NCI-H187 (cell line): ENCODE measurements at regions not wholly inside any gene's neighbourhood (a gene's known extent, or its start where the extent isn't known, plus 50 kb on each side); places are given as distances from the start of the nearest gene placed in this dataset.
A peak's percentile ranks its signal among the peaks of the same experiment; 100 is the strongest.
"Not testable (repeated sequence)": the region's sequence is repeated elsewhere in the genome, so short reads cannot be mapped to it uniquely, and the experiment has no call there.

Experiments used
- DNase-seq, 2 experiments: peaks; one replicate each; lab custom pipeline; 2025; lab: John Stamatoyannopoulos, UW

DNA sequence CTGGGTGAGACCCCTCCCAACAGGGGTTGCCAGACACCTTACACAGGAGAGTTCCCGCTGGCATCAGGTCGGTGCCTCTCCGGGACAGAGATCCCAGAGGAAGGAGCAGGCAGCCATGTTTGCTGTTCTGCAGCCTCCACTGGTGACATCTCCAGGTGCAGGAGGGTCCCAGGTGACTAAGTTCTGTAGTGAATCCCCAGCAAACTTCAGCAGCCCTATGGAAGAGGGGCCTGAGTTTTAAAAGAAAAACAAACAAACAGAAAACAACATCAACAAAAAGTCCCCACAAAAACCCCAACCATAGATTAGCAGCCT lies 515.1 kb downstream of the FRK start:
- no peak for DNase-seq

DNA sequence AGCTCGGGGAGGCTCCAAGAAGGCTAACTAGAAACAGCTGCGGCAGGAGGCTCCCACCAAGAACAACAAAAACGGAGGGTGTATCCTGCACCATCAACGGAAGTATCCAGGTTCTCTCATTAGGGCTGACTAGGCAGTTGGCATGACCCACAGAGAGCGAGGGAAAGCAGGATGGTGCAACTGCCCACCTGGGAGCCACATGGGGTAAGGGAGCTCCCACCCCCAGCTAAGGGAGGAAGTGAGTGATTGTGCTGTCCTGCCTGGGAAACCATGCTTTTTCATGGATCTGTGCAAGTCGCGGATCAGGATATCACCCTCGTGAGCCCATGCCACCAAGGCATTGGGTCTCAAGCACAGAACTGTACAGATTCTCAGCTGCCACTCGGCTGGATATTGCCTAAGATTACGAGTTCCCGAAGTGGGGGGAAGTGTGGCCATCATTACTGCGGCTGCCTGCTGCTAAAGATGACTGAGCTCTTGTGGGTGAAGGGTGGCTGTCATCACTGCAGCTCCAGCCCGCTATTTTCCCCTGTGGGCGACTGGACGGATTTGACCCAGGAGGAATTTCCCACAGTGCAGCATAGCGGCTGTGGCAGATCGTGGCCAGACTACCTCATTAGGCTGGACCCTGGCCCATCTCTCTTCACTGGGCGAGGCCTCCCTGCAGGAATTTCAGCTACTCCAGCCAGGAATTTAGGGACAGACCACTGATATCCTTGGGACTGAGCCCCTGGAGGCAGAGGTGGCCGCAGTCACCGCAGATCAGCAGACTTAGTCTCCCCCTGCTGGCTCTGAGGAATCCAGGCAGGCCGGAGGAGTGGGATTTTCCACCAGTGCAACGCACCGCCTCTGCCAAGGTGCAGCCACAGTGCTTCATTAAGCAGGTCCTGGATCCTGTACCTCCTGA lies 515.7 kb downstream of the FRK start:
- DNase-seq = no peak

DNA sequence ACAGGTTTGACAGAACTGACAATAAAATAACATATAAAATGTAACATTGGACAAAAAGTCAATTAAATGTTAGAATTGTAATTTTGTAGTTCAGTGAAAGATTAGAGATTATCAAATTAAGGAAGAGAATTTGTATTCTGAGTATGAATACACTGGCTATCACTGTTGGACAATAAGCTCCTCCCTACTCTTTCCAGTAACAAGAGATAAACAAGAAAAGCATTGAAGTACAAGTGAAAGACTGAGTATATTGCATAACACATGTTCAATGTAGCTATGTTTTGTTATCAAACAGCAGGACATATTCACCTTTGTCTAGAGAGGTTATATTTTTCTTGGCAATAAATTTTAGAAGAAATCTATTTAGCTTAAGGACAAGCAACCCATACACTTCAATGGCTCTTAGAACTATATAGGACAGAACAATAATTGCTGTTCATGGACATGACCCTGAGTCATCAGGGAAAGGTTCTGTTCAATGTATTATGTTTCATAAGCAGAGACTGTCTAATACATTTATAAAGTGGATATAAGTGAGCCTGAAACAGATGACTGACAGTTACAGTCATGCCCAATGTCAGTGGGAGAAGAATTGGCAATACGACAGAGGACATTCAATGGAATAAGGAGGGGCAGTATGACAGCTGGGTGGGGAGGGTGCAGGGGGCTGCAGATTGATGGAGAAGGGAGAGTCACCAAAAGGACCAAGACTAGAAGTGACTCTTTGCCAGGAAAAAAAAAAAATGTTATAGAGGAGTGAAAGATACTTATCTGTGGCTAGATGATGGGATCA lies 520.4 kb downstream of the FRK start:
- DNase-seq = no peak

DNA sequence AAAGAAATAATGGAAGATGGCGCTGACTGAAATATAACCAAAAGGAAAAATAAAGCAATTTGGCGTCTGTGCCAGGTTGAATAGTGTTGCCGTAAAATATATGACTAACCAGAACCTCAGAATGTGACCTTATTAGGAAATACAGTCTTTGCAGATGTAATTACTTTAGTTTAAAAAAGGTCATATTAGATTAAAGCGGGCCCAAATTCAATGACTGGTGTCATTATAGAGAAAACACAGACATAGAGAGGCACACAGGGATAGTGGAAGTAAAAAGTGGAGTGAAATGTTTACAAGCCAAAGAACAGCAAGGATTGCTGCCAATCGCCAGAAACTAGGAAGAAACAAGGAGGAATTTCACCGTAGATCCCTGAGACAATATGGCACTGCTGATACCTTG lies 521.2 kb downstream of the FRK start:
- DNase-seq = no peak

DNA sequence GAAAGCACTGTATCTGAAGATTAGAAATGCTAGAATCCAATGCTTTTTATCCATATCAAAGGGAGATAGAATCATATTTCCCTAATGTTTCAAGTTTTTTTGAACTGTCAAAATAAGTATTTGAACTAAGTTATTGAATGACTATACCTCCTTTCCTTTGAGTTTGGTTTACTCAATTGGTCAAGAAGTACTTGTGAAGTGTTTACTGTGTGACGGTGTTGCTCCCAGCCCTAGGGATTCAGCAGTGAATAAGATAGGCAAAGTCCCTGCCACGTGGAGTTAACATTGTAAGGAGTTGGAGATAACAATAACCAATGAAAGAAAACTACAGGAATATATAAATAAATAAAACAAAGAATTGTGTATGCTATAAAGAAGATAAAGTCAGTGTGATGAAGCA lies 535.9 kb downstream of the FRK start:
- DNase-seq = no peak

DNA sequence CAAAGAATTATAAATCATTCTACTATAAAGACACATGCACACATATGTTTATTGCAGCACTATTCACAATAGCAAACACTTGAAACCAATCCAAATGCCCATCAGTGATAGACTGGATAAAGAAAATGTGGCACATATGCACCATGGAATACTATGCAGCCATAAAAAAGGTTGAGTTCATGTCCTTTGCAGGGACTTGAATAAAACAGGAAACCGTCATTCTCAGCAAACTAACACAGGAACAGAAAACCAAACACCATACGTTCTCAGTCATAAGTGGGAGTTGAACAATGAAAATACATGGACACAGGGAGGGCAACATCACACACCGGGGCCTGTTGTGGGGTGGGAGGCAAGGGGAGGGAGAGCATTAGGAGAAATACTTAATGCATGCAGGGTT lies 538.9 kb downstream of the FRK start:
- not testable (repeated sequence) for DNase-seq

DNA sequence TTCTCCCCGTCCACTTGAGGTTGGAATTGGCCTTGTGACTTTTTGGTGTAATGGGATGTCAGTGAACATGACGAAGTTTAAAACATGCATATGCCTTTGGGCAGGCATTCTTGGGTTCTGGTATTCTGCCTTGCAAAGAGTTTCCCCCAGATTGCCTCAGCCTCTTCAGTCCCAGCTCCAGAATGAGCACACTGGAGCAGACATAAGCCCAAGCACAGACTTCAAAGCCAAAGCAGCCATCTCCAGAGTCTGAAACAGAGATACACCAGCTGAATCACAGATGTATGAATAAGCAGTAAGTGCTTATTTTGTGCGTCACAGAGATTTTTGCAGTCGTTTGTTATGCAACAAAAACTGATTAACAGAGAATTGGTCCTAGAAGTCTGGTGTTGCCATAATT lies 546.0 kb downstream of the FRK start:
- DNase-seq = no peak

DNA sequence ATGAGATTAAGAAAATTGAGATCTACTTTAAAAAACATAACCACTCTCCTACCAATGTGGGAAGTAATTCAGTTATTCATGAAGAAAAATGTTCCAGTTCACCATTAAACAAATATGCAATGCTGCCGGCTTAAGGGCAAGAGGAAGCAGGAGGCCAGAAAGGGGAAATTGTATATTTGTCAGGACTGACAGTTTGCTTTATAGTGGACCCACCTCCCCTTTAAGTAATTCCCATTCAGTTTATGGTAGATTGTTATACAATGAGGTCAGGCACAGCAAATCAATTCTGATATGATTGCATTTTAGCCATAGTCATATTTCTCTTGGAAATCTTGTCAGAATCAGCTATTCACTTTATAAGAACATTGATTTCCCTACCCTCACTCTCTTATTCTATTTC lies 547.8 kb downstream of the FRK start:
- no peak for DNase-seq

DNA sequence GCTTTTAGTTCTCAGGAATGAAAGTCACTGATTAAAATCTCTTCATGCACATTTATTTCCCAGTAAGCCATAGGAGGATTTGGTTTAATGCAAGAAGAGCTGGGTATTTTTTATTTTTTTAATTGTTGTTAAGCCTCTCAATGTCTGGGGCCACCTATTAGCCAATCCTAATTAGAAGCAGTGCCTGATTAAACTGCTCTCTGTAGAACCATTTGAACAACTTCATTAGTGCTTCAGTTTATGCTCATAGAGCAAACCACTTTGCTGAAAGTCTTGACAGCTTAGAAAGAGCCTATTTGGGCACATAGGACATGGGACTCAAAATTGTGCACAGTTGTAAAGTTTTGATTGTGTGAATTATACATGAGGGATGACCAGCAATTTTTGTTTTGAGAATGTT lies 548.9 kb downstream of the FRK start:
- DNase-seq = no peak

DNA sequence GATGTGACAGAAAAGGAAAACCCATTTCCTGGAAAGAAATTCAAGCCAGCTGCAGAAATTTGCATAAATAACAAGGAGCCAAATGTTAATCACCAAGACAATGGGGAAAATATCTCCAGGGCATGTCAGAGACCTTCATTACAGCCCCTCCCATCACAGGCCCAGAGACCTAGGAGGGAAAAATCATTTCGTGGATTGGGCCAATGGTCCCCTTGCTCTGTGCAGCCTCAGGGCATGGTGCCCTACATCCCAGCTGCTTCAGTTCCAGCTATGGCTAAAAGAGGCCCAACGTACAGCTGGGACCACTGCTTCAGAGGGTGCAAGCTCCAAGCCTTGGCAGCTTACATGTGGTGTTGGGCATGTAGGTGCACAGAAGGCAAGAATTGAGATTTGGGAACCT lies 558.3 kb downstream of the FRK start:
- DNase-seq = not testable (repeated sequence)

DNA sequence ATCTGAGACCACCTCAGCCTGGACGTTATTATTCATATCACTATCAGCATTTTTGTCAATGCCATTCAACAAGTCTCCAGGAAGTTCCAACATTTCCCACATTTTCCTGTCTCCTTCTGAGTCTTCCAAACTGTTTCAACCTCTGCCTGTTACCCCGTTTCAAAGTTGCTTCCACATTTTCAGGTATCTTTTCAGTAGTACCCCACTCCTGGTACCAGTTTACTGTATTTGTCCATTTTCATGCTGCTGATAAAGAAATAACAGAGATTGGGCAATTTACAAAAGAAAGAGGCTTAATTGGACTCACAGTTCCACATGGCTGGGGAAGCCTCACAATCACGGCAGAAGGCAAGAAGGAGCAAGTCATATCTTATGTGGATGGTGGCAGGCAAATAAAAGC lies 565.5 kb downstream of the FRK start:
- no peak for DNase-seq

DNA sequence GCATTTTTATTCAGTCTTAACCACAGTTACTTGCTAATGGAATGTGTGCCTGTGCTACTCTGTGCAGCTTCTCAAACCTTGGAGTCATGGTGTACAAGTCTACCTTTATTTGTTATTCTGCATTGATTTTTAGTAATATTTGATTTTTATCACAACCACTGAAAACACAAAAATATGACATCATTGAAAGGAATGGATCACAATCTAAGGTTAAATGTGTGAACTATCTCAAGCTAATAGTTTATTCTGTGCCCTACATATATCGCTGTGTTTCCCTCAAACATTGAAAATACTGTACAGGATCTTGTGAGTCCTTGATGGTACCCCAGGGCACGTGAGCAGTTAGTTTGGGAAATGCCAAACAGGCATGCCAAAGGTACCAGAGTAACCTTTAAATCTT lies 573.4 kb downstream of the FRK start:
- DNase-seq = no peak

DNA sequence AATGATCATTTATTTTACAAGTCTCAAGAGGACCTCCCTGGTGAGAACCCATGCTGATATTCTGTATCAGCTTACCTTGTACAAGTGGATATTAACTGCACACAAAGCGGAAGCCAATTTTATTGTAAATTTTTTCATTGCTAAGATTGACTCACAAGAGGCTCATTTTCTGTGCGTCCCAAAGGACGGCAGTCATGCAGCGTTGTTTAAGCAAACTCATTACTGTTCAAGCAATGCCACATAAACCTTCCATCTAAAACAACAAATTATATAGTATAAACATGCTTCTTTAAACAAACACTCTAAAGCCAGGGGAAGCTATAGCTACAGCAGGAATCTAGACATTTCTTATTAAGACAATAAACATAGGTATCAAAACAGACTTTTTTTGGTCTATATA lies 575.3 kb downstream of the FRK start:
- peak in 1 of 2 experiments; percentile 6 for DNase-seq

DNA sequence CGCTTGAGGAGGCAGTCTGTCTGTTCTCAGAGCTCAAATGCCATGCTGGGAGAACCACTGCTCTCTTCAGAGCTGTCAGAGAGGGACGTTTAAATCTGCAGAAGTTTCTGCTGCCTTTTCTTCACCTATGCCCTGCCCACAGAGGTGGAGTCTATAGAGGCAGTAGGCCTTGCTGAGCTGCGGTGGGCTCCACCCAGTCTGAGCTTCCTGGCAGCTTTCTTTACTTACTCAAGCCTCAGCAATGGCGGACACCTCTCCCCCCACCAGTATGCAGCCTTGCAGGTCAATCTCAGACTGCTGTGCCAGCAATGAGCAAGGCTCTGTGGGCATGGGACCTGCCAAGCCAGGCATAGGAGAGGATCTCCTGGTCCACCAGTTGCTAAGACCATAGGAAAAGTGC lies 580.1 kb downstream of the FRK start:
- DNase-seq = not testable (repeated sequence)

DNA sequence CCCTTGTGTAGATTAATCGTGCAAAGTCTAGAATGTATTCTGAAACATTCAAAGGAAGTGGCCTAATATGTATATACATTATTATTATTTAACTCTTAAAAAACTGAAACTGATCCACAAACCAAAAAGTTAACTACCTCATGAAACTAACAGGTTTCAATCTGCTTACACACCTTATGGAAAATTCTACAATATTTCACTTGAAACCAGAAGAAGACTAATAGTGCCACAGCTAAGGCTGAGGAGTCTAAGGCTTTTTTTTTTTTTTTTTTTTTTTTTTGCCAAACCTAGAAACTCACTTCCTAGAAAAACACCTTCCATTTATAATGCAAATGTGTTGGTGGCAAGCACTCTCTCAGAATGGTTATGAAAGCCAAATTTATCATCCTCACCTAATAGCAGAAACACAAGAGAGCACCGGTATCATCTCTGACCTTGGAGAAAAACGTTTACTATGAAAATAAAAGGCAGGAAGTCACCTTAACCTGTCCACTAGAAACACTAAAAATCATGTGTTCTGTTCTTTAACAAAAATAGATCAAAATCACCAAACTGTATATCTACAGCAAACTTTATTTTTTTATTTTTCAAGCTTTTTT lies 586.1 kb downstream of the FRK start:
- DNase-seq = no peak

DNA sequence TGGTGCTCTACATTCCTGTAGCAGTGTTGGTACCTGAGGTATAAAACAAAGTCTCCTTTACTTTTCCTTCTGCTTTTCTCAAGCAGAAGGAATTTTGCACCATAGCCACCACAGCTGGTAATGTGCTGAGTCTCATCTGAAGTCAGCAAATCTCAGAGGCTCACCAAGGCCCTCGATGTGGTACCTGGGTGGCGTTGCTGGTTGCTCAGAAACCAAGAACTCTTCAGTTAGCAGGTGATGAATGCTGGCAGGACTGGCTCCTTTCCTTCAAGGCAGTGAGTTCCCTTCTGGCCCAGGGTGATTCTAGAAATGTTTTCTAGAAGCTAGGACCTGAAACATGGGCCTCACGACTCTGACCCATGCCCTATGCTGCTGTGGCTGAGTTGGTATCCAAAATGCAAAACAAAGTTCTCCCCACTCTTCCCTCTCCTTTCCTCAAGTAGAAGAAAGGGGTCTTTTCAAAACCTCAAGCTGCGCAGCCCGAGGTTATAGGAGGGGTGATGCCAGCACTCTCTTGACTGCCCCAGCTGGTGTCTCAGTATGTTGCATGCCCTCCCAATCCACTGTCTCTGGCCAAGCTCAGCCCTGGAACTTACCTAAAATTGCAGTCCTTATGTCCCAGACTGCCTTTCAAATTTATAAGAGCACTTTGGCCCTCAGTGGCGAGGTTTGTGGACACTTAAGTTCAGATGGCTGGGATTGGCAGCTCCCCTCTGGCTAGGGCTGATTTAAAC lies 592.3 kb downstream of the FRK start:
- no peak for DNase-seq

DNA sequence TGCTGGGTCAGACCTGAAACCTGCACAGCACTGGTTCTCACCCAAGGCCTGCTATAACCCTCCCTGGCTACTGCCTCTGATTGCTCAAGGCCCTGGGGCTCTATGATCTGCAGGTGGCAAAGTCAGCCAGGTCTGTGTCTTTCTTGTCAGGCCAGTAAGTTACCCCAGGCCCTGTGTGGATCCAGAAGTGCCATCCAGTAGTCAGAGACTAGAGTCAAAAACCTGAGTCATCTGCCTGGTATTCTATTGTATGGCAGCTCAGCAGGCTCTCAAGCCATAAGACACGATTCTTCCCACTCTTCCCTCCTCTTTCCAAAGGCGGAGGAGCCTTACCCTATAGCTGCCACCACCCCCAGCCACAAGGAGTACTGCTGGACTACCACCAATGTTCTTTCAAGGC lies 593.0 kb downstream of the FRK start:
- DNase-seq = no peak

DNA sequence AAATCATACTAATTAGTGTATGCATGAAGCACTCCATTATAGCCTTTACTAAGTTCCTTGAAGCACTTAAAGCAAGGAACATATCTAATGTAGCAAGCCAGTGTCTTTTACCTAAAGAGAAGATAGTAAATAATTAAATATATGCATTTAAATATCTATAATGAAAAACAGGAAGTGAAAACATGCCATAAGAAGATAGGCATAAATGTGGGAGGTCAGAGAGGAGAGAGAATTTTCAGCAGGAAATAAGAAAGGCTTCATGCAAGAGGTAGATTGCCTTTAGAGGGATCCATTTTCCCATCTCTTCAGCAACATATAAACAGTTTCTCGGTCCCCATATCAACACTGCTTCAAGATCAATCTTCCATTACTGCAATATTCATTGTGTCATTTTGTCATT lies 599.8 kb downstream of the FRK start:
- no peak for DNase-seq

DNA sequence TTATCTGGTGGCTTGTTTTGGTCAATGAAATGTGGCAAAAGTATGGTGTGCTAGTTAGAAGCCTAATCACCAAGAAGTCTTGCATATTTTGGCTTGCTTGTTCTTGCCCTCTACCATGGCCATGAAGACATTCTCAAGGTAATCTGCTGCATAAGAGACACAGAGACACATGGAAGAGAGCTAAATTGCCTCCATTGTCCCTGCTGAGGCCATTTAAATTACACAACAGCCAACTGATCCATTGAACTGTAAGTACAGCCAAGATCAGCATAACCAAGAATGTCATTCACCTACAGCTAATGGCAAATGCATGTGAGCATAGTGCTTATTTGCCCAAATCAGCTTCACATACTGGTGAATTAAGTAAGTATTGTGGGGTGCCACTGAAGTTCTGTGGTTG lies 603.8 kb downstream of the FRK start:
- DNase-seq = no peak

DNA sequence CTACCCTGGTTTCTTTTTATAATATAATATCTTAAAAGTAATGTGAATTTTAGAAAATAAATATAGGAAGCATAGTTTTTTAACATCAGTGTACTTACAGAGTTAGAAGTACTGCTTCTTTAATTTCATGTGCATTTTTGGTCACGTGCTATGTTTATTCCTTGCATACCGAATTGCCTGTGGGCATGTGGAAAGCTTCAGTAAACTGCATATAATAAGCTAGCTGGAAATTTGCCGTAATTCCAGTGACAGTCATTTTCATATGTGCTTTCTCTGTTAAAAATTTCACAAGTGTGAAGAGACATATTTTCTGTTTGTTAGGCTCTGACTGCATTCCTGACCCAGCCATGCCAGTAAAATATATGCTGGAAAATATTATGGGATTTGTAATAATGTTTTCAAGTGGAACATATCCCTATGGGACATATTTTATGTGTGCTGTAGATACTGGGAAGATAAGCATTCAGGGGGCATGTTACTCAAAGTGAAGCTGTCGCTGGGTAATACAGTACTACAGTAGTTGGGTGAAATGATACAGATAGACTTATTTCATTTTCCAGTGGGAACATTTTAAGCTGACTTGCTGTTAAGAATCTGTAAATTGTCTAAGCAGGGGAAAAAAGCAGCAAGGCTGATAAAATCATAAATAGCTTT lies 616.7 kb downstream of the FRK start:
- DNase-seq = no peak

DNA sequence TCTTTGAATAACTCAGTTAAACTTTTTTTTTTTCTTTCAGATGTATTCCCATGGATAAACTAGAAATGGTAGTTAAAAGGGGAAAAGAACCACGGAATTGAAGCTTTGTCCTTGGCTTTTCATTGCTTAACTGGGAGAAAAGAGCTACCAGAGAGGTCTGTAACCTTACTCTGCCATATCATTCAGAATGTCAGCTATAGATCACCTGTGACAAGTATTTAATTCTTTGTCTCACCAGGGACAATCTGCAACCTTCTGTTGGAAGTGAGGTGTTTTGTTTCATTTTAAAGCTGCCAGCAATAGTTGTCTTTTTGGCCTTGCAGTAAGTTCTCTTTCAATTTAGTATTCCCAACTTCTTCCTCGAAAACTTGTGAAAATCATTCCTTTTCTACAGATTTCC lies 618.4 kb downstream of the FRK start:
- no peak for DNase-seq

DNA sequence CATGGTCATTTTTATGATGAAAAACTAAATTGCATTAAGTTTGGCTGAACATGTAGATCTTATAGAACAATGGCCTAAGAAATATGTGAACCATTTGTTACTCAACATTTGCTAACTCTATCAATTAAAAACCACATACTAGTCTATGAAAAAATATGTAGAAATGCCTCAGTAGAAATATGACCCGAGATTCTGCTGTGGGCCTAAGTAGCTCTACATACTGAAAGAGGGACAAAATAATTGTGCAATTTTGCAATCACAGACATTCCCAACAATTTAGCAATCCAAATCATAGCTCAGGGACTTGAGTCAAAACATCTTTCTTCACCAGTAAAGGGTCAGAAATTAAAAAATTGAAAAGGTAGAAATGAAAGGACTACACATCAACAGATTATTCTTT lies 619.0 kb downstream of the FRK start:
- no peak for DNase-seq
